ENCODE measurements at regions not wholly inside any gene's neighbourhood (a gene's known extent, or its start where the extent isn't known, plus 50 kb on each side); places are given as distances from the start of the nearest gene placed in this dataset.
"Not testable (repeated sequence)": the region's sequence is repeated elsewhere in the genome, so short reads cannot be mapped to it uniquely, and the experiment has no call there.

DNA sequence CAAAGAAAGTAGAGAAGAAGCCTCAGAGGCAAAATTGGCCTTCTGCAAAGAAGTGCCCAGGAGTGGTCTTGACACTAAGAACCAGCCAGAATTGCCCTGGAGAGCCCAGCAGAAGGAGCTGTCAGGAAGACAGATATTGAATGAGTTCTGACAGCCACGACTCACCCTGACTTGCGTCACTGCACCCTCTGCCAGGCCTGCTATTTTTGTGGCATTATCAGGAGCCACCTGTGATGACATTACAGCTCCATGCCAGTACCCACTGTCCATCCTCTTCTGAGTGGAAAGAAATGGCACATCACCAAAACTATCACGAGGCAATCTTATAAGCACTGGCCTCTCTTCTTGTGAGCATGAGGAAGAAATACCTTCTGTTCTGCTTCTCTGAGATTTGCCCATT lies 67.7 kb downstream of the SMIM20 start:
- no peak for ATAC-seq

GRCh38 chr4:25982962-25983361 lies 68.9 kb downstream of the SMIM20 start:
- no peak for ATAC-seq

DNA sequence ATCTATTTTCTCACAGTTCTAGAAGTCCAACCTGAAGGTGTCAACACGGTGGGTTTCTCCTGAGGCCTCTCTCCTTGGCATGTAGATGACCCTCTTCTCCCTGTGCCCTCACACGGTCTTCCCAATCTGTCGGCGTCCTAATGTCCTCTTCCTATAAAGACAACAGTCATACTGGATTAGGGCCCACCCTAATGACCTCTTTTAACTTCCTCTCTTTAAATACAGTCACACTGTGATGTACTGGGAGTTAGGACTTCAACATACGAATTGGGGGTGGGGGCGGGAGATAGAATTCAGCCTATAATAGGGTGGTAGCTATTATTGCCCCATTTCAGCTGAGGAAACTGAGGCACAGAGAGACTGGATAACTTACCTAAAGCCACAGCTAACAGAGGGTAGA lies 70.2 kb downstream of the SMIM20 start:
- no peak for ATAC-seq

- no peak for ATAC-seq
Measured at GRCh38 chr4:25984796-25985195, 70.8 kb downstream of the SMIM20 start.

DNA sequence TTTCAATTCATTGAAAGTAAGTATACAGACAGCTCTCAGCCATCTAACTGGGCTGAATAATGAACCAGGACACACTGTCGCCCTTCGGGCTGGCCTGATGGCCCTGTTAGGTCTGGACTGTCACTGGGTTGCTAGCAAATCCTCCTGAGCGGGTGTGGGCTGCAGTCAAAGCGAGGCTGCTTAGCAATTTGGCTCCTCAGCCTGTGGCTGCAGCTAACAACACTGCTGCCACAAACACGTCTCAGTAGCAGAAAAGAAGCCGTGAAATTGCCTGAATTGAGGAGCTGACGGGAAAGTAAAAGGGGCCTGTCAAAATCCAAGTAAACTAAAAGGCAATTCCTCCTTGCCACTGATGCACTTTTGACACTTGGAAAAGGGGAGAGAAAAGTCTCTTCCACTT lies 72.8 kb downstream of the SMIM20 start:
- no peak for ATAC-seq

- no peak for ATAC-seq
Measured at GRCh38 chr4:25991340-25991739, 77.3 kb downstream of the SMIM20 start.

DNA sequence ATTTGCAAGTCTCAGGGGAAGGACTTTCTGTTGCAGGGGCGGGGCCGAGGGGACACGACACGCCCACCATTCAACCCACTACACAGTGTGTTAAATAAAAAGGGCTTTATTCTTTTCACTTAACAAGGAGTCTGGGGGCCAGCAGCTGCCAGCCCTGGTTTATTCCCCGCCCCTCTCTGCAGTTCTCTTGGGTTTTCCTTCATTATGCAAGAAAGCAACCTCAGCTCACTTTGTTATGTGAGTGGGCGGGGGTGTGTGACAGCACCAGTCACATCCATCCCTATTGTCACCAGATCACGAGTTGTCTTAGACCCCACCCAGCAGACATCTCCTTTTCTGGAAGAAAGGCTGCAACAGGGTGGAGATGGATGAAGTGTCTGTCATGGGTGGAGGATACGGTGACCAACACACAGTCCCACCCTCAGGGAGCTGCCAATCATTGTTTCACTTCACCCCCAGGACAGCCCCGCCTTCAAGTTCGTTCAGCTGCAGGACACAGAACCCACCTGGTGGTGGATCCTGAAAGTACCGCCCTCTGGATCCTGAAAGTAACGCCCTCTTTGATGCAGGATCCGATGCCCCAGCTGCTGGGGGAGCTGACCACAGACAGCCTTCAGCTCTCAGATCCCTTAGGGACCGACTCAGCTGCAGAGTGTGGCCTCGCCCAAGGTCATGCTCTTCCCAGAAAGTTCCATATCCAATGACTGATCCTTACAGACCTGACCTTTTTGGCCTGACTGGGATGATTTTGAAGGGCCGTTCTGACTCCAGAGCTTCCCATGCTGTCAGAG lies 79.6 kb downstream of the SMIM20 start:
- peak; percentile 44 to 60 for ATAC-seq

GRCh38 chr4:25994577-25994976 lies 80.6 kb downstream of the SMIM20 start:
- ATAC-seq = not testable (repeated sequence)

DNA sequence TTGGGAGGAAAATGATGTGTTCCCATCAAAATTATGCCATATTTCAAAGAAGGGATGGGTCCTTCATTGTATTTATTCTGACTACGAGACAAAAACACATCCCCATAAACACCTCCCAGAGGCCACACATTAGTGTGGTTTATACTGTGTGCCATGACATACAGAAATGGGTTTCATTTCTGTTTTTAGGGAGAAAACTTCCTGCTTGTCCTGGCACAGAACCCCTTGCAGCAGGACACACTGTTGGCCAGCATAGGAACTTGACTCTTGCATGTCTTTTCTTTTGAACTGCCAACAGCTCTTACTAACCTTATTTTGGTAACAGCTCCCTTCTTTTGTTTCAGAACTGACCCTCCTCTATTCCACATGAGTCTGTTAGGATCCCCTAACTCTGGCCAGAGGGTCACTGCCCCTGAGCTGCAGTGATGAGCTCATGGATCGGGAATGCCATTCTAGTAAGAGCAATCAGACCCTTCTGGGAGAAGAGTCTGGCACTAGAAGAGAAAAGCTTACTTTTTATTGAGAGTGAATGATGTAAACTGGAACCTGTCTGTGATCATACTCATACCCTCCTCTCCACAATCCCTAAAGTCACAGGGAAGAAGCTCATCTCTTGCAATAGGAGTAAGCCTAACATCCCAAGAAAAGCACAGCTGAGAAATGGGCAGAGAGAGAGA lies 86.4 kb downstream of the SMIM20 start:
- ATAC-seq = no peak

DNA sequence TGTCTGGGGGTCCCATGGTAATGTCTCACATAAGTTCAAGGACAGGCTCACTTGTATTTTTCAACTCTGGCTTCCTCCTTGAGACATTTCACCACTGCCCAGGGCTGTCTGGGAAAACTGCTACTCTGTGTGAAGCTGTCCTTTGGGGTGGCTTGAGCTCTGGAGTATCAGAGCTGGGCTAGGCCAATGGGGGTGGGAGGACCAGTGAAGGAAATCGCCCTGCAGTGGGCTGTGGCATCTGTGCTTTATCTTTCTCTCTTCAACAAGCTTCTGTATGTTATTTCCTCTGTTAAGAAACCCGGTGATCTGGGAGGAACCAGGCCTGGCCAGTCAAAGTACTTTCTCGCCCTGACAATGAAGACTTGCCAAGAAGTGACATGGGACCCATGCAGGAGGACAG lies 87.4 kb downstream of the SMIM20 start:
- ATAC-seq = no peak

- no peak for ATAC-seq
Measured at GRCh38 chr4:26001816-26002215, 87.8 kb downstream of the SMIM20 start.

GRCh38 chr4:26003056-26003455 lies 89.0 kb downstream of the SMIM20 start:
- ATAC-seq = no peak

DNA sequence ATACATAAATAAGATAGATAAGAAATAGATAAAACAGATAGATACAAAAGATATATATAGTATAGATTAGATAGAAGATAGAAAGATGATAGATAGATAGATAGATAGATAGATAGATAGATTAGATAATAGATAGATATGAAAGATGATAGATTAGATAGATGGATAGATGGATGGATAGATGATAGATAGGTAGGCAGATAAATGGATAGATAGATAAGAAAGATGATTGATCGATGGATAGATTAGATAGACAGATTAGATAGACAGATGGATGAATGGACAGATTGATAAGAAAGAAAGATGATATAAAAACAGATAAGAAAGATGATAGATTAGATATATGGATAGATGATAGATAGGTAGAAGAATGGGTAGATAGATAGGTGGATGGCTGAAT lies 90.3 kb downstream of the SMIM20 start:
- no peak for ATAC-seq

- ATAC-seq = no peak
Measured at GRCh38 chr4:26005764-26006163, 91.7 kb downstream of the SMIM20 start.

DNA sequence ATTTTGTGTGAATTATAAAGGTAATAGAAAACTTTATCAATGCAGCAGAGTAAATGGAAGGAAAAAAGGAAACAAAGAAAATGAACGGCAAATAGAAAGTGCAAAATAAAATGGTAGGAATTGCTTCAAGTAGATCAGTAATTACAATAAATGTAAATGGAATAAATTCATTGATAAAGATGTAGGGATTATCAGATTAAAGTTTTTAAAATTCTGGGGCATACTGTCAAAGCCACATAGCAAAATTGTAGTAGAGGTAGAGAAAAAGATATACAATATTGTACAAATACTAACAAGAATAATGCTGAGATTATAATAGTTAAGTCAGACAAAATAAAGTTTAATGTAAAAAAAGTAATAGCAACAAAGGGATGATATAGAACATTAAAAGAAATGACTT lies 94.7 kb downstream of the SMIM20 start:
- no peak for ATAC-seq

- no peak for ATAC-seq
Measured at GRCh38 chr4:26009502-26009901, 95.5 kb downstream of the SMIM20 start.

DNA sequence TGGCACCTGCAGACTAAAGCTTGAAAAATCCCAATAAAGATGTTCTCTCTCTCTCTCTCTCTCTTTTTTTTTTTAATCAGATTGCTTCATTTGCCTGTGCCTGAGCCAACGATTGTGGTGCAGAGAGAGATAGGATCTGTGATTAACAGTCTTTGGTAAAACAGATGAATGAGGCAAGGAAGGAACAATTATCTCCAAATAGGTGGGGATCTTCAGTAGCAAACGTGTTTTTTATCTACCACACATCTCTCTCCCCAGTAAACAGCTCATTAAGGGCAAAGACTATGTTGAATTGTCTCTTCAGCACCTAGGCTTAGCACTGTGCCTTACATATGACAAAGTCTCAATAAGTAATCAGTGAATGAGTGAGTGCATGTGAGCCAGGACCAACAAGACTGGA lies 96.3 kb downstream of the SMIM20 start:
- no peak for ATAC-seq

GRCh38 chr4:26013629-26014028 lies 99.6 kb downstream of the SMIM20 start:
- ATAC-seq = no peak

DNA sequence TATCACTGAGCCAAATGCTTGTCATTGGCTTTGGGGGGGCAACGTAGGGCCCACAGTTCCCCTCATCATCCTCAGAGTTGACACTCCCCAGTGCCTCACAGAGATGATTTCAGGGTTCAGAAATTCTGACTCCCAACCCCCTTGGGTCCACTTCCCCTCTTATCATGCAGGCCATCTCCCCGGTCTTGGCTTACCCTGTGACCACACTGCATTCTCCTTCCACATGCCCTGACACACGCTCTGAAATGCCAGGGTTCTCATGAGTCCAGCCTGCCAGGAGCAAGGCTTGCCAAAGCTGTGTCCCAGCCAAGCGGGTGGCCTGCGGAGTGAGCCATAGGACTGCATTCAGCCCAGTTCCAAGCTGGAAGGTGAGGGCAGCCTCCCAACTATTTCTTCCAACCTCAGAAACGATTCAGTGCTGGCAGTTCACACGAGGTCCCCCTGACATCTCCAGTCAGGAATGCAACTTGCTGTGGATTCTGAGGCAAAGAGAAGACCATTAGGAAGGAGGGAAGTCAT lies 101.2 kb downstream of the SMIM20 start:
- ATAC-seq = no peak

- no peak for ATAC-seq
Measured at GRCh38 chr4:26015906-26016305, 101.9 kb downstream of the SMIM20 start.

- no peak for ATAC-seq
Measured at GRCh38 chr4:26017531-26017930, 103.5 kb downstream of the SMIM20 start.

DNA sequence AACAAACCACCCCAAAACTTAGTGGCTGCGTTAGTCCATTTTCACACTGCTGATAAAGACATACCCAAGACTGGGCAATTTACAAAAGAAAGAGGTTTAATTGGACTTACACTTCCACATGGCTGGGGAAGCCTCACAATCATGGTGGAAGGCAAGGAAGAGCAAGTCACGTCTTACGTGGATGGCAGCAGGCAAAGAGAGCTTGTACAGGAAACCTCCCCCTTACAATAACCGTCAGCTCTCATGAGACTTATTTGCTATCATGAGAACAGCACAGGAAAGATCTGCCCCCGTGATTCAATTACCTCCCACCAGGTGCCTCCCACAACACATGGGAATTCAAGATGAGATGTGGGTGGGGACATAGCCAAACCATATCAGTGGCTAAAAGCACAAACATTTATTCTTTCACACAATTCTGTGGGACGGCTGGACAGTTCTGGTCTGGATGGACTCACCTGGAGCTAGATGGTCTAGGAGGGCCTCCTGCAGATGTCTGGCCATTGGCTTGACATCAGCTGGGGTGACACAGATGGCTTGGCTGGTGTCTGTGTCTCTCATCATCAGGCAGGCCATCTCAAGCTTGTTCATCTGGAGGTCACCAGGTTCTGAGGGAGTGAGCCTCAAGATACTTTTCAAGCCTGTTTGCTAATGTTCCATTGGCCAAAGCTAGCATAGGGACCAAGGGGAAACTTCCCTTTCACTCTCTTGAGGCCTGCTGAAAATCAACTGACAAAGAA lies 104.1 kb downstream of the SMIM20 start:
- ATAC-seq = not testable (repeated sequence)

- peak; percentile 85 to 93 for ATAC-seq
Measured at GRCh38 chr4:26020083-26020668, 106.2 kb downstream of the SMIM20 start.
